ENCODE measurements at regions not wholly inside any gene's neighbourhood (a gene's known extent, or its start where the extent isn't known, plus 50 kb on each side); places are given as distances from the start of the nearest gene placed in this dataset.

GRCh38 chr3:82229397-82229796, 468.0 kb upstream of the GBE1 start:
- no peak for TF ChIP-seq CTCF (IDR thresholded peaks at IDR 0.05)
- no peak for TF ChIP-seq POLR2A (IDR thresholded peaks at IDR 0.05)

All from heart left ventricle (tissue), 13 donors.